ENCODE measurements at regions not wholly inside any gene's neighbourhood (a gene's known extent, or its start where the extent isn't known, plus 50 kb on each side); places are given as distances from the start of the nearest gene placed in this dataset.
"Not testable (repeated sequence)": the region's sequence is repeated elsewhere in the genome, so short reads cannot be mapped to it uniquely, and the experiment has no call there.

GRCh38 chr7:42673951-42674350, 237.9 kb downstream of the C7orf25 start:
- DNase-seq = no peak

- DNase-seq = no peak
These were observed 239.4 kb downstream of the C7orf25 start for GRCh38 chr7:42672339-42672999.

GRCh38 chr7:42671627-42672026, 240.2 kb downstream of the C7orf25 start:
- no peak for DNase-seq

GRCh38 chr7:42666994-42667393, 244.9 kb downstream of the C7orf25 start:
- no peak for DNase-seq

GRCh38 chr7:42662862-42663261, 249.0 kb downstream of the C7orf25 start:
- no peak for DNase-seq

GRCh38 chr7:42661312-42661711, 250.6 kb downstream of the C7orf25 start:
- DNase-seq = no peak

GRCh38 chr7:42650701-42651100, 261.2 kb downstream of the C7orf25 start:
- DNase-seq = no peak

- no peak for DNase-seq
These were observed 261.7 kb downstream of the C7orf25 start for GRCh38 chr7:42650171-42650570.

- no peak for DNase-seq
These were observed 266.0 kb downstream of the C7orf25 start for GRCh38 chr7:42645906-42646305.

- no peak for DNase-seq
These were observed 269.2 kb downstream of the C7orf25 start for GRCh38 chr7:42642699-42643098.

GRCh38 chr7:42639930-42640329, 271.9 kb downstream of the C7orf25 start:
- no peak for DNase-seq

- DNase-seq = not testable (repeated sequence)
These were observed 275.5 kb downstream of the C7orf25 start for GRCh38 chr7:42636380-42636779.

GRCh38 chr7:42628054-42628453, 283.8 kb downstream of the C7orf25 start:
- DNase-seq = no peak

- DNase-seq = no peak
These were observed 284.2 kb downstream of the C7orf25 start for GRCh38 chr7:42627626-42628025.

- no peak for DNase-seq
These were observed 284.8 kb downstream of the C7orf25 start for GRCh38 chr7:42627101-42627500.

- DNase-seq = no peak
These were observed 286.4 kb downstream of the C7orf25 start for GRCh38 chr7:42625421-42625820.

- no peak for DNase-seq
These were observed 287.4 kb downstream of the C7orf25 start for GRCh38 chr7:42624471-42624870.

- no peak for DNase-seq
These were observed 290.2 kb downstream of the C7orf25 start for GRCh38 chr7:42621543-42622219.

GRCh38 chr7:42618651-42619360, 293.1 kb downstream of the C7orf25 start:
- DNase-seq = no peak

GRCh38 chr7:42617806-42618457, 293.9 kb downstream of the C7orf25 start:
- no peak for DNase-seq

GRCh38 chr7:42617071-42617765, 294.7 kb downstream of the C7orf25 start:
- DNase-seq = no peak

- no peak for DNase-seq
These were observed 297.2 kb downstream of the C7orf25 start for GRCh38 chr7:42614636-42615035.

- no peak for DNase-seq
These were observed 299.9 kb downstream of the C7orf25 start for GRCh38 chr7:42611961-42612360.
